T-helper 2 cell treated with Interferon-gamma antibody and Interleukin-4, amounts not matched to agents 100 ng/mL and 5 ng/mL, for 36 hours (primary cell): ENCODE measurements at regions not wholly inside any gene's neighbourhood (a gene's known extent, or its start where the extent isn't known, plus 50 kb on each side); places are given as distances from the start of the nearest gene placed in this dataset.

Source experiments
- intact Hi-C: fragments of 100-400 bp; cut with micrococcal nuclease; formaldehyde crosslinking; loops from one replicate; pipeline ENCODE4 v1.15.1; 2023

- intact Hi-C loops = no loop called here
Observed at GRCh38 chr21:28877318-28877884, 115.3 kb downstream of the LTN1 start.

- intact Hi-C loops = no loop called here
Observed at GRCh38 chr21:28875078-28875477, 117.6 kb downstream of the LTN1 start.

GRCh38 chr21:28872218-28872617 lies 120.5 kb downstream of the LTN1 start:
- intact Hi-C loops = no loop called here

- intact Hi-C loops = no loop called here
Observed at GRCh38 chr21:28871388-28872010, 121.2 kb downstream of the LTN1 start.

- intact Hi-C loops = no loop called here
Observed at GRCh38 chr21:28867401-28867800, 125.3 kb downstream of the LTN1 start.

GRCh38 chr21:28865488-28866186 lies 127.0 kb downstream of the LTN1 start:
- intact Hi-C loops = no loop called here

- intact Hi-C loops = no loop called here
Observed at GRCh38 chr21:28858424-28858823, 134.3 kb downstream of the LTN1 start.

GRCh38 chr21:28857752-28858151 lies 134.9 kb downstream of the LTN1 start:
- intact Hi-C loops = no loop called here

GRCh38 chr21:28856588-28857250 lies 136.0 kb downstream of the LTN1 start:
- intact Hi-C loops = no loop called here

- intact Hi-C loops = no loop called here
Observed at GRCh38 chr21:28852706-28853105, 140.0 kb downstream of the LTN1 start.

GRCh38 chr21:28851645-28852044 lies 141.0 kb downstream of the LTN1 start:
- intact Hi-C loops = no loop called here

GRCh38 chr21:28839237-28839636 lies 153.4 kb downstream of the LTN1 start:
- intact Hi-C loops = loop anchor here (10.0 kb wide), 1 partner anchor 156 kb away; the partner anchor contains the start of gene LTN1

GRCh38 chr21:28837426-28837825 lies 155.3 kb downstream of the LTN1 start:
- intact Hi-C loops = loop anchor here (10.0 kb wide), 1 partner anchor 157 kb away; the partner anchor contains the start of gene LTN1

GRCh38 chr21:28836588-28836987 lies 156.1 kb downstream of the LTN1 start:
- intact Hi-C loops = loop anchor here (1.0 to 10.0 kb wide), 2 partner anchors 49 to 158 kb away; partner anchors contain the start of gene LTN1

GRCh38 chr21:28834335-28835238 lies 158.1 kb downstream of the LTN1 start:
- intact Hi-C loops = loop anchor here (5.0 to 10.0 kb wide), 2 partner anchors 160 to 238 kb away; partner anchors contain the start of genes CCT8 and LTN1

GRCh38 chr21:28833609-28834008 lies 159.1 kb downstream of the LTN1 start:
- intact Hi-C loops = loop anchor here (5.0 to 10.0 kb wide), 2 partner anchors 161 to 239 kb away; partner anchors contain the start of genes CCT8 and LTN1

- intact Hi-C loops = loop anchor here (5.0 to 10.0 kb wide), 2 partner anchors 162 to 239 kb away; partner anchors contain the start of genes CCT8 and LTN1
Observed at GRCh38 chr21:28833182-28833581, 159.5 kb downstream of the LTN1 start.

GRCh38 chr21:28832715-28833061 lies 160.0 kb downstream of the LTN1 start:
- intact Hi-C loops = loop anchor here (1.0 to 10.0 kb wide), 3 partner anchors 53 to 240 kb away; partner anchors contain the start of genes CCT8 and LTN1

- intact Hi-C loops = loop anchor here (1.0 to 10.0 kb wide), 3 partner anchors 53 to 240 kb away; partner anchors contain the start of genes CCT8 and LTN1
Observed at GRCh38 chr21:28832013-28832714, 160.5 kb downstream of the LTN1 start.

GRCh38 chr21:28828981-28829380 lies 163.7 kb downstream of the LTN1 start:
- intact Hi-C loops = no loop called here
